Sigmoid colon (tissue), 4 donors: ENCODE measurements at regions not wholly inside any gene's neighbourhood (a gene's known extent, or its start where the extent isn't known, plus 50 kb on each side); places are given as distances from the start of the nearest gene placed in this dataset.

ENCODE experiments used
- EP300 ChIP-seq, 4 donors: sonication (generic); formaldehyde crosslinking; IDR thresholded peaks; one replicate each; pipeline ENCODE4 v1.6.1; 2017; ENCODE audit warnings: antibody characterized with exemption in 4 of 4
- POLR2A ChIP-seq, 2 donors: fragments of 450-650 bp; IDR thresholded peaks; one replicate each; pipeline ENCODE4 v1.6.1; 2016; ENCODE audit warnings: antibody characterized with exemption in 2 of 2, mild to moderate bottlenecking in 2 of 2, moderate library complexity in 2 of 2
- POLR2AphosphoS5 ChIP-seq, 4 donors: sonication (generic); formaldehyde crosslinking; IDR thresholded peaks; one replicate each; pipeline ENCODE4 v1.6.1; 2017; ENCODE audit warnings: antibody characterized with exemption in 4 of 4
- TF ChIP-seq, protein P1 (sequence below), 4 experiments: fragments of 450-650 bp in 3 of 4; fragments of 200-600 bp in 1 of 4; IDR thresholded peaks; one replicate each; pipeline ENCODE4 v1.5.1; 2016 to 2019; ENCODE audit warnings: antibody characterized with exemption in 4 of 4, mild to moderate bottlenecking in 3 of 4, moderate library complexity in 2 of 4

DNA sequence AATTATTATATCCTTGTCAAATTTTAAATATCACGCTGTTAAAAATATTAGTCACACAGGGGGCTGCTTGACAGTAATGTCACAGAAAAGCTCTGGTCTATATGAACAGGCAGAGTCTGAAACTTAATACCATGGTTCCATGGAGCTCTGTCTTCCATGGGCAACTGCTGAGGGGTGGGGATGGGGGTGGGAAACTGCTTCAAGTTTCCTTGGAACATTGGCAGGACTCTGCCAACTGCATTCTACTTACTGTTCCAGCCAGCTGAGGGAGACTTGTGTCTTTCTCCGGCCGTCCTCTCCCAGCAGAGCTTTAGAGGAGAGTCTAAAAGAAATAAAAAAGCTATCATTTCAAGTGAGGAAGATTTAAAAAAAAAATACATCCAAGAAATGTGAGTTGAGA lies 348.7 kb downstream of the ZIC1 start:
- TF ChIP-seq, protein P1, sequence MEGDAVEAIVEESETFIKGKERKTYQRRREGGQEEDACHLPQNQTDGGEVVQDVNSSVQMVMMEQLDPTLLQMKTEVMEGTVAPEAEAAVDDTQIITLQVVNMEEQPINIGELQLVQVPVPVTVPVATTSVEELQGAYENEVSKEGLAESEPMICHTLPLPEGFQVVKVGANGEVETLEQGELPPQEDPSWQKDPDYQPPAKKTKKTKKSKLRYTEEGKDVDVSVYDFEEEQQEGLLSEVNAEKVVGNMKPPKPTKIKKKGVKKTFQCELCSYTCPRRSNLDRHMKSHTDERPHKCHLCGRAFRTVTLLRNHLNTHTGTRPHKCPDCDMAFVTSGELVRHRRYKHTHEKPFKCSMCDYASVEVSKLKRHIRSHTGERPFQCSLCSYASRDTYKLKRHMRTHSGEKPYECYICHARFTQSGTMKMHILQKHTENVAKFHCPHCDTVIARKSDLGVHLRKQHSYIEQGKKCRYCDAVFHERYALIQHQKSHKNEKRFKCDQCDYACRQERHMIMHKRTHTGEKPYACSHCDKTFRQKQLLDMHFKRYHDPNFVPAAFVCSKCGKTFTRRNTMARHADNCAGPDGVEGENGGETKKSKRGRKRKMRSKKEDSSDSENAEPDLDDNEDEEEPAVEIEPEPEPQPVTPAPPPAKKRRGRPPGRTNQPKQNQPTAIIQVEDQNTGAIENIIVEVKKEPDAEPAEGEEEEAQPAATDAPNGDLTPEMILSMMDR (IDR thresholded peaks at IDR 0.05): no peak
- TF ChIP-seq POLR2AphosphoS5 (IDR thresholded peaks at IDR 0.05) (no peak), POLR2A (IDR thresholded peaks at IDR 0.05) (no peak), EP300 (IDR thresholded peaks at IDR 0.05) (no peak)
